Parathyroid adenoma (tissue), 2 donors: ENCODE measurements at regions not wholly inside any gene's neighbourhood (a gene's known extent, or its start where the extent isn't known, plus 50 kb on each side); places are given as distances from the start of the nearest gene placed in this dataset.

Experiments
- H2AFZ ChIP-seq: fragments of 300-600 bp; sonication (generic); one replicate; pipeline ENCODE4 v1.7.0; 2017; ENCODE audit warnings: antibody characterized with exemption, mild to moderate bottlenecking
- H3K27ac ChIP-seq: fragments of 300-600 bp; sonication (generic); one replicate; pipeline ENCODE4 v1.7.0; 2017
- H3K27me3 ChIP-seq: fragments of 300-600 bp; sonication (generic); one replicate; pipeline ENCODE4 v1.7.0; 2017; ENCODE audit warnings: low read length; ENCODE audit not compliant: control insufficient read depth, insufficient read depth
- H3K36me3 ChIP-seq: fragments of 300-600 bp; sonication (generic); one replicate; pipeline ENCODE4 v1.7.0; 2017; ENCODE audit warnings: low read length; ENCODE audit not compliant: control insufficient read depth, insufficient read depth
- H3K4me1 ChIP-seq: fragments of 300-600 bp; sonication (generic); one replicate; pipeline ENCODE4 v1.7.0; 2017; ENCODE audit warnings: control low read depth
- H3K4me2 ChIP-seq: fragments of 300-600 bp; sonication (generic); one replicate; pipeline ENCODE4 v1.7.0; 2017; ENCODE audit warnings: low read length
- H3K4me3 ChIP-seq: fragments of 300-600 bp; sonication (generic); one replicate; pipeline ENCODE4 v1.7.0; 2017; ENCODE audit warnings: low read depth, low read length
- H3K79me2 ChIP-seq: fragments of 300-600 bp; sonication (generic); one replicate; pipeline ENCODE4 v1.7.0; 2017; ENCODE audit warnings: control low read depth
- H3K9ac ChIP-seq: fragments of 300-600 bp; sonication (generic); one replicate; pipeline ENCODE4 v1.7.0; 2017; ENCODE audit warnings: mild to moderate bottlenecking
- H3K9me3 ChIP-seq: fragments of 300-600 bp; sonication (generic); one replicate; pipeline ENCODE4 v1.7.0; 2017; ENCODE audit warnings: low read length; ENCODE audit not compliant: control insufficient read depth
- CTCF ChIP-seq: fragments of 300-600 bp; sonication (generic); IDR thresholded peaks from one replicate; pipeline ENCODE4 v1.7.0; 2017; ENCODE audit warnings: antibody characterized with exemption, mild to moderate bottlenecking
- donor health status: primary hyperparathyroidism.

- Histone ChIP-seq H3K4me2 (no peak overlapping the region), H3K79me2 (no peaks in the 10 kb centered on the region), H3K36me3 (no peaks in the 10 kb centered on the region), H3K4me1 (no peaks in the 10 kb centered on the region), H3K27me3 (no peaks in the 10 kb centered on the region), H3K4me3 (no peak overlapping the region), H3K27ac (no peak overlapping the region), H3K9ac (no peak overlapping the region), H3K9me3 (no peaks in the 10 kb centered on the region), H2AFZ (no peak overlapping the region)
- no peak for TF ChIP-seq CTCF
These were observed 283.8 kb upstream of the TSHZ3 start for GRCh38 chr19:31633014-31633413.

- H3K4me1 ChIP-seq: no peaks in the 10 kb centered on the region
- no peaks in the 10 kb centered on the region for H3K9me3 ChIP-seq
- no peak overlapping the region for H3K4me2 ChIP-seq
- no peaks in the 10 kb centered on the region for H3K36me3 ChIP-seq
- no peak overlapping the region for H3K4me3 ChIP-seq
- no peaks in the 10 kb centered on the region for H3K79me2 ChIP-seq
- no peak overlapping the region for H3K27ac ChIP-seq
- H2AFZ ChIP-seq: no peak overlapping the region
- H3K9ac ChIP-seq: no peak overlapping the region
- no peaks in the 10 kb centered on the region for H3K27me3 ChIP-seq
- no peak for TF ChIP-seq CTCF
These were observed 290.1 kb upstream of the TSHZ3 start for GRCh38 chr19:31639306-31639705.

- no peaks in the 10 kb centered on the region for H3K36me3 ChIP-seq
- no peaks in the 10 kb centered on the region for H3K27me3 ChIP-seq
- H3K9ac ChIP-seq: no peak overlapping the region
- no peak overlapping the region for H3K4me2 ChIP-seq
- TF ChIP-seq CTCF: no peak
- no peaks in the 10 kb centered on the region for H3K9me3 ChIP-seq
- H3K4me3 ChIP-seq: no peak overlapping the region
- no peaks in the 10 kb centered on the region for H3K79me2 ChIP-seq
- H3K27ac ChIP-seq: no peak overlapping the region
- no peak overlapping the region for H2AFZ ChIP-seq
- H3K4me1 ChIP-seq: no peaks in the 10 kb centered on the region
These were observed 292.4 kb upstream of the TSHZ3 start for GRCh38 chr19:31641591-31641990.

GRCh38 chr19:31648347-31648746, 299.1 kb upstream of the TSHZ3 start:
- Histone ChIP-seq H3K4me2 (no peak overlapping the region), H3K9me3 (no peaks in the 10 kb centered on the region), H3K4me1 (no peaks in the 10 kb centered on the region), H3K9ac (no peak overlapping the region), H3K4me3 (no peak overlapping the region), H3K27ac (no peak overlapping the region), H3K27me3 (no peaks in the 10 kb centered on the region), H3K36me3 (no peaks in the 10 kb centered on the region), H2AFZ (no peak overlapping the region), H3K79me2 (no peaks in the 10 kb centered on the region)
- no peak for TF ChIP-seq CTCF

GRCh38 chr19:31656507-31656906, 307.3 kb upstream of the TSHZ3 start:
- TF ChIP-seq CTCF: no peak
- Histone ChIP-seq H3K4me1 (no peaks in the 10 kb centered on the region), H2AFZ (no peak overlapping the region), H3K27ac (no peak overlapping the region), H3K79me2 (no peaks in the 10 kb centered on the region), H3K9me3 (no peaks in the 10 kb centered on the region), H3K27me3 (no peaks in the 10 kb centered on the region), H3K9ac (no peak overlapping the region), H3K4me3 (no peak overlapping the region), H3K36me3 (no peaks in the 10 kb centered on the region), H3K4me2 (no peak overlapping the region)
